HG03432 (cell line): ENCODE measurements at regions not wholly inside any gene's neighbourhood (a gene's known extent, or its start where the extent isn't known, plus 50 kb on each side); places are given as distances from the start of the nearest gene placed in this dataset.
"Not testable (repeated sequence)": the region's sequence is repeated elsewhere in the genome, so short reads cannot be mapped to it uniquely, and the experiment has no call there.

Source experiments
- ATAC-seq: cut with Tn5 transposase; IDR thresholded peaks from one replicate; pipeline ENCODE4 v1.9.1; 2021; ENCODE audit warnings: mild to moderate bottlenecking, moderate library complexity; ENCODE audit not compliant: unreplicated experiment

GRCh38 chr2:90288396-90288795 is 1596.9 kb downstream of the RPIA start:
- not testable (repeated sequence) for ATAC-seq

- not testable (repeated sequence) for ATAC-seq
Measured at GRCh38 chr2:90289291-90289980, 1598.0 kb downstream of the RPIA start.

GRCh38 chr2:90290701-90291100 is 1599.2 kb downstream of the RPIA start:
- ATAC-seq = not testable (repeated sequence)

- not testable (repeated sequence) for ATAC-seq
Measured at GRCh38 chr2:90291168-90291883, 1599.9 kb downstream of the RPIA start.

- ATAC-seq = not testable (repeated sequence)
Measured at GRCh38 chr2:90291934-90292333, 1600.5 kb downstream of the RPIA start.

GRCh38 chr2:90292451-90292850 is 1601.0 kb downstream of the RPIA start:
- not testable (repeated sequence) for ATAC-seq

- not testable (repeated sequence) for ATAC-seq
Measured at GRCh38 chr2:90293224-90293623, 1601.8 kb downstream of the RPIA start.

- not testable (repeated sequence) for ATAC-seq
Measured at GRCh38 chr2:90293806-90294205, 1602.3 kb downstream of the RPIA start.

- not testable (repeated sequence) for ATAC-seq
Measured at GRCh38 chr2:90295036-90295750, 1603.7 kb downstream of the RPIA start.

- ATAC-seq = not testable (repeated sequence)
Measured at GRCh38 chr2:90296484-90296777, 1605.0 kb downstream of the RPIA start.

GRCh38 chr2:90297701-90298100 is 1606.2 kb downstream of the RPIA start:
- ATAC-seq = not testable (repeated sequence)

- ATAC-seq = not testable (repeated sequence)
Measured at GRCh38 chr2:90298126-90298755, 1606.8 kb downstream of the RPIA start.

- ATAC-seq = not testable (repeated sequence)
Measured at GRCh38 chr2:90298983-90299382, 1607.5 kb downstream of the RPIA start.

- not testable (repeated sequence) for ATAC-seq
Measured at GRCh38 chr2:90322982-90323381, 1631.5 kb downstream of the RPIA start.

- not testable (repeated sequence) for ATAC-seq
Measured at GRCh38 chr2:90323612-90324558, 1632.4 kb downstream of the RPIA start.

- ATAC-seq = not testable (repeated sequence)
Measured at GRCh38 chr2:90324672-90325071, 1633.2 kb downstream of the RPIA start.

- ATAC-seq = not testable (repeated sequence)
Measured at GRCh38 chr2:90325796-90326353, 1634.4 kb downstream of the RPIA start.

GRCh38 chr2:90355546-90355945 is 1664.1 kb downstream of the RPIA start:
- not testable (repeated sequence) for ATAC-seq

GRCh38 chr2:90359344-90359743 is 1667.9 kb downstream of the RPIA start:
- not testable (repeated sequence) for ATAC-seq
